Ishikawa (cell line): ENCODE measurements at regions not wholly inside any gene's neighbourhood (a gene's known extent, or its start where the extent isn't known, plus 50 kb on each side); places are given as distances from the start of the nearest gene placed in this dataset.

Experiments
- CEBPB ChIP-seq: IDR thresholded peaks from 2 replicates; pipeline ENCODE4 v1.6.1; 2012
- CREB1 ChIP-seq: IDR thresholded peaks from 2 replicates; pipeline ENCODE4 v1.6.1; 2012; ENCODE audit warnings: low read depth
- EGR1 ChIP-seq: IDR thresholded peaks from 2 replicates; pipeline ENCODE4 v1.6.1; 2012
- EP300 ChIP-seq: IDR thresholded peaks from 2 replicates; pipeline ENCODE4 v1.6.1; 2012; ENCODE audit warnings: borderline replicate concordance
- FOXM1 ChIP-seq: IDR thresholded peaks from 2 replicates; pipeline ENCODE4 v1.6.1; 2012; ENCODE audit warnings: low read depth, borderline replicate concordance
- MAX ChIP-seq: IDR thresholded peaks from 2 replicates; pipeline ENCODE4 v1.6.1; 2012
- NFIC ChIP-seq: IDR thresholded peaks from 2 replicates; pipeline ENCODE4 v1.6.1; 2012
- RAD21 ChIP-seq: IDR thresholded peaks from 2 replicates; pipeline ENCODE4 v1.6.1; 2012; ENCODE audit warnings: low read depth
- TAF1 ChIP-seq: IDR thresholded peaks from 2 replicates; pipeline ENCODE4 v1.6.1; 2012; ENCODE audit warnings: low read depth, mild to moderate bottlenecking
- TCF12 ChIP-seq: IDR thresholded peaks from 2 replicates; pipeline ENCODE4 v1.6.1; 2012; ENCODE audit warnings: low read depth
- TEAD4 ChIP-seq: IDR thresholded peaks from 2 replicates; pipeline ENCODE4 v1.6.1; 2012
- USF1 ChIP-seq: IDR thresholded peaks from 2 replicates; pipeline ENCODE4 v1.6.1; 2012
- YY1 ChIP-seq: IDR thresholded peaks from 2 replicates; pipeline ENCODE4 v1.6.1; 2012; ENCODE audit warnings: low read depth
- ZBTB7A ChIP-seq: IDR thresholded peaks from 2 replicates; pipeline ENCODE4 v1.6.1; 2012; ENCODE audit warnings: low read depth
- TF ChIP-seq, protein P1 (sequence below): IDR thresholded peaks from 2 replicates; pipeline ENCODE4 v1.6.1; 2012; ENCODE audit warnings: low read depth, mild to moderate bottlenecking

DNA sequence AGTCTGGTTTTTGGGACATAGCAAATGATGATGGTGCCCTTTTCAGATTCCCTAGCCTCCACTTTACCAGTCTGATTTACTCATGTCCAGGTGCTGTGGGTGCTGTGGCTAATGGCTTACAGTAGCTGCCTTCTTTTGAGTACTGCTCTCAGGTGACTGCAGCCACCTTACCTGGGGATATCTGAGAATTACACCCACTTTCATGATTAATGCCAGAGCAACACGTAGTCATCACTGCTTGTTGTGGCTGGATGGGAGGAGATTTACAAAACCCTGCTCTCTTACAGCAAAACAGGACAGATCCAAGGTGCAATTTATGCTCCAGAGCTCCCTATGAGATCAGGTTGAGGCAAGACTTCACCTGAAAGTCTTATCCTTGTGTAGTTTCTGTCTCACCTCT is 150.6 kb downstream of the PDCD6IP start:
- TF ChIP-seq FOXM1 (no peak), RAD21 (no peak), MAX (no peak), CEBPB (no peak), CREB1 (no peak), TEAD4 (no peak), TAF1 (no peak), USF1 (no peak), EP300 (no peak), ZBTB7A (no peak), EGR1 (no peak), TCF12 (no peak), YY1 (no peak), NFIC (no peak)
- TF ChIP-seq, protein P1, sequence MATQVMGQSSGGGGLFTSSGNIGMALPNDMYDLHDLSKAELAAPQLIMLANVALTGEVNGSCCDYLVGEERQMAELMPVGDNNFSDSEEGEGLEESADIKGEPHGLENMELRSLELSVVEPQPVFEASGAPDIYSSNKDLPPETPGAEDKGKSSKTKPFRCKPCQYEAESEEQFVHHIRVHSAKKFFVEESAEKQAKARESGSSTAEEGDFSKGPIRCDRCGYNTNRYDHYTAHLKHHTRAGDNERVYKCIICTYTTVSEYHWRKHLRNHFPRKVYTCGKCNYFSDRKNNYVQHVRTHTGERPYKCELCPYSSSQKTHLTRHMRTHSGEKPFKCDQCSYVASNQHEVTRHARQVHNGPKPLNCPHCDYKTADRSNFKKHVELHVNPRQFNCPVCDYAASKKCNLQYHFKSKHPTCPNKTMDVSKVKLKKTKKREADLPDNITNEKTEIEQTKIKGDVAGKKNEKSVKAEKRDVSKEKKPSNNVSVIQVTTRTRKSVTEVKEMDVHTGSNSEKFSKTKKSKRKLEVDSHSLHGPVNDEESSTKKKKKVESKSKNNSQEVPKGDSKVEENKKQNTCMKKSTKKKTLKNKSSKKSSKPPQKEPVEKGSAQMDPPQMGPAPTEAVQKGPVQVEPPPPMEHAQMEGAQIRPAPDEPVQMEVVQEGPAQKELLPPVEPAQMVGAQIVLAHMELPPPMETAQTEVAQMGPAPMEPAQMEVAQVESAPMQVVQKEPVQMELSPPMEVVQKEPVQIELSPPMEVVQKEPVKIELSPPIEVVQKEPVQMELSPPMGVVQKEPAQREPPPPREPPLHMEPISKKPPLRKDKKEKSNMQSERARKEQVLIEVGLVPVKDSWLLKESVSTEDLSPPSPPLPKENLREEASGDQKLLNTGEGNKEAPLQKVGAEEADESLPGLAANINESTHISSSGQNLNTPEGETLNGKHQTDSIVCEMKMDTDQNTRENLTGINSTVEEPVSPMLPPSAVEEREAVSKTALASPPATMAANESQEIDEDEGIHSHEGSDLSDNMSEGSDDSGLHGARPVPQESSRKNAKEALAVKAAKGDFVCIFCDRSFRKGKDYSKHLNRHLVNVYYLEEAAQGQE = no peak

DNA sequence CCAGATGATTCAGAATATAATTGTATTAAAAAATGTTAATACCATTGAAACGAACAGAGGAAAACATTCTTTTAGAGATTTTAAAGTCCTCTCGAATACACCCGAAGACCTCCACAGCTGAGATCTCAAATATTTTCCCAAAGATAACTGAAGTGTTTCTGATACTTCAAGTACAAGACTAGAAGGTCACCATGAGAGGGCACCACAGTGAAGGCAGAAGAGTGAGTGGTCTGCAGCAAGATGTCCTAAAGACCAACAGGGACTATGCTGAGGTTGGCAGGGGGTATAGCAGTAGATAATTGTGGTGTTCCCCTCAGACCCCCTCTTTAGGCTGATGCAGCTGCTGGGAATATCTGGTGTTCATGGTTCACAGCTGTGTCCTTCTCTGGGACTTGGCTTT is 156.5 kb downstream of the PDCD6IP start:
- TF ChIP-seq EP300 (no peak), TCF12 (no peak), MAX (no peak), USF1 (no peak), CREB1 (no peak), RAD21 (no peak), TEAD4 (no peak), EGR1 (no peak), TAF1 (no peak), FOXM1 (no peak), NFIC (no peak), CEBPB (no peak)
- TF ChIP-seq, protein P1 = no peak

- TF ChIP-seq CREB1 (no peak), FOXM1 (no peak), MAX (no peak), USF1 (no peak), ZBTB7A (no peak), EP300 (no peak), TAF1 (no peak), YY1 (no peak), CEBPB (no peak), RAD21 (no peak), TEAD4 (no peak), TCF12 (no peak), EGR1 (no peak), NFIC (no peak)
- TF ChIP-seq, protein P1 = no peak
Measured at GRCh38 chr3:33956206-33956605, 157.8 kb downstream of the PDCD6IP start.

DNA sequence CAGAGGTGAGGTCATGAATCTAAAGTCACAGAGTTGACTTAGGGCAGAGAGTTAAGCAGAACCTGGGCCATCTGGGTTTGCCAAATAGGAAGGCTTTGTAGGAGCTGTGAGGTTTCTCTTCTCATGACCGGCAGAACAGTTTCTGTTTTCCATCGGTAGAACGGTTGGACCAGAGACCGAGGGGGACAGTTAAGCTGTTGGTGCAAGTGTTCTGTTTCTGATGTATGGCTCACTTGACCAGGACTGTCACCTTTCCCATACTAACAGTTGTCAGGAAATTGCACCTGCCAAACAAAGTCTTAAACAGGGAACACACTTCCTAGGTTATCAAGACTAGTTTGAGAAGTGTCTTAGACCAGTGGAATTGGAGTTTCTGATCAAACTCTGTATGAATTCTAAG is 158.3 kb downstream of the PDCD6IP start:
- no peak for TF ChIP-seq EGR1
- TF ChIP-seq TCF12 = no peak
- no peak for TF ChIP-seq ZBTB7A
- no peak for TF ChIP-seq MAX
- no peak for TF ChIP-seq TEAD4
- TF ChIP-seq, protein P1 = no peak
- TF ChIP-seq RAD21 = no peak
- TF ChIP-seq CREB1 = no peak
- no peak for TF ChIP-seq NFIC
- TF ChIP-seq CEBPB = no peak
- TF ChIP-seq TAF1 = no peak
- no peak for TF ChIP-seq EP300
- no peak for TF ChIP-seq FOXM1
- TF ChIP-seq YY1 = no peak
- TF ChIP-seq USF1 = no peak
